NCI-H2029 treated with DMSO at 0.1 percent for 48 hours (cell line): ENCODE measurements at regions not wholly inside any gene's neighbourhood (a gene's known extent, or its start where the extent isn't known, plus 50 kb on each side); places are given as distances from the start of the nearest gene placed in this dataset.
A peak's percentile ranks its signal among the peaks of the same experiment; 100 is the strongest.
"Not testable (repeated sequence)": the region's sequence is repeated elsewhere in the genome, so short reads cannot be mapped to it uniquely, and the experiment has no call there.

Experiments used
- DNase-seq: peaks from one replicate; lab custom pipeline; 2025; lab: John Stamatoyannopoulos, UW

DNA sequence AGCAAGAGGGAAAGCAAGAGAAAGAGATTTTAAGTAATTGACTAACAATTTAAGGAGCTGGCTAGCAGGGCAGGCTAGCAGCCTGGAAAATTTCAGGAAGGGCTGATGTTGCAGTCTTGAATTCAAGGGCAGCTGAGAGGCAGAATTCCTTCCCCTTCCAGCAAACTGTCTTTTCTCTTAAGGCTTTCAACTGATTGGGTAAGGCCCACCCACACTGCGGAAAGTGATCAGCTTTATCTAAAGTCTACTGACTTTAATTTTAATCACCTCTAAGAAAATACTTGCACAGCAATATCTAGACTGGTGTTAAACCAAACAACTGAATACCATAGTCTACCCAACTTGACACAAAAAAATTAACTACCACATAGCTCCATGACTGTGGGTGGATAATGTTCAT lies 303.9 kb downstream of the FZD1 start:
- DNase-seq: no peak

DNA sequence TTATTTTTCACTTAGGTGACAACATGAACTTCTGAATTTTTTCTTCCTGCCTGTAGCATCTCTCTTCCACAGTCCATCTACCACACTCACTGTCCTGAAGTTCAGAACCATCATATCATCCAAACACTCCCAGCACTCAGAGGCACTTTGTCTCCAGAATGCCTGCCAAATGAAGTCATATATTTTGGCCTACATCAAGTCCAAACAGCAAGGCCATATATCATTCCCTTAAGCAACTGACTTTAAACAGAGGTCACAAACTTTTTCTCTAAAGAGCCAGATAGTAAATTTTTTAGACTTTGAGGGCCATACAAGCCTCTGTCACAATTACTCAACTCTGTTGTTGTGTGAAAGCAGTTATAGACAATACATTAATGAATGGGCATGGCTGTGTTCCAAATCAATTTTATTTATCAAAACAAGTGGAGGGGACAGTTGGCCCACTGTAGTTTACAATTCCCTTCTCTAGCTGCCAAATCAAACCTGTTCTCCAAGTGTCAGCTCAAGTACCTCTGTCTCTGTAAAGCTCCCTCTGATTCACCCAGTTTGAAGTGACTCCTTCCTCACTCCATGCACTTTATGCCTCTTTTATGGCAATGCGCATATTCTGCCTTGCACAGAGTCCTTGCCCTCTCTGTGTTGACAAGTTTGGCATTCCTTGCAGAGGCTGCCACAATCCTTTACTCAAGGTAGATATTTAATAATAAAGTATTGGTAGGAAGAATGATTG lies 305.7 kb downstream of the FZD1 start:
- DNase-seq: peak; percentile 95

DNA sequence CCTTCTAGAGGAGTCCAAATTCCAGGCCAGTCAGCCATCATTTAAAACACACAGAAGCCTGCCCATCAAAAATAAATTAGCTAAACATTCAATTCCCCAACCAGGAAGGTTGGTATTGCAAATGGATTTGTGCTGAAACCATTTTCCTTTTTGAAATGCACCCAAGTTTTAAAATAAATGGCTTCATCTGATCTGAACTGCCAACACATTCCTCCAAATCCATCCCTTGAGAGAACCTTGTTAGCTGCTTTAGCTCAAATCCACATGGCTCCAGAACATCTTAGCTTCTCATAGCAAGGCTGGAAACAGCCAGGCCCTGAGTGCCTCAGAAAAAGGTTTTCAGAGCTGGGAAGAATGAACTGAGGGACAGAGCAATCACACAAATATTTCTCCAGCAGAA lies 306.3 kb downstream of the FZD1 start:
- DNase-seq: no peak

DNA sequence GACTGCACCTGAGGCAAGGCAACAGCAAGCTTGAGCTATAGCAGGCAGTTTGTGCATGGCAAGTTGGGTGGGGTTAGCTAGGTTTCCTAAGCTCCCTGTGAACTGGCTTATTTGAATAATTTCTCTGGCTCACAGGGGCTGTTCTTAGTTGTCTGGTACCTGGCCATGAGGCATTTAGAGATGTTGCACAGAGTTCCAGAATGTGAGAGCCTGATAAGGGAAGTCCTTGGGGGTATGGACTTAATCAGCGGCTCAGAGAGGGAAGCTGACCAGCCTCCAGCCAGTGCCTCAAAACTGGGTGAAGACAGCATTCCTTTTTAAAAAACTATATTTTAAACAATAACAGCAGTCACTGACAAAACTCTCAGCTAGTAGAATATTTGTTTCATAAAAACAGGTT lies 307.4 kb downstream of the FZD1 start:
- no peak for DNase-seq

DNA sequence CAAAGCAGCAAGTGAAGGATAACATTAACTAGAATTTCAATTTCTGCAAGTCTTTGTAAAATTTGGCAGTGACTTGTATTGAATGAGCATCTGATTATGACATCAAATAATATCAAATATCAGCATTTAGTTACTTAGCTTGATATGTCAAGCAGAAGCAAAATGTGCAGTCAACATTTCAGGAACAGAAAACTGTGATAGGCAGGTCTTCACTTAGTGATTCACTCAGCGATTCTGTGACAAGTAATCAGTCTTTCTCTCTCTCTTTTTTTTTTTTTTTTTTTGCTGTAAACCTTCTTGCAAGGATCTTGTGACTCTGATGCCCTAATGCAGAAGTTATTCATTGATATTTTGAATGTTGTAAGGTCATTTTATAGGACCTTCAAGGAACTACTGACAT lies 307.1 kb downstream of the MTERF1 start:
- DNase-seq: no peak

DNA sequence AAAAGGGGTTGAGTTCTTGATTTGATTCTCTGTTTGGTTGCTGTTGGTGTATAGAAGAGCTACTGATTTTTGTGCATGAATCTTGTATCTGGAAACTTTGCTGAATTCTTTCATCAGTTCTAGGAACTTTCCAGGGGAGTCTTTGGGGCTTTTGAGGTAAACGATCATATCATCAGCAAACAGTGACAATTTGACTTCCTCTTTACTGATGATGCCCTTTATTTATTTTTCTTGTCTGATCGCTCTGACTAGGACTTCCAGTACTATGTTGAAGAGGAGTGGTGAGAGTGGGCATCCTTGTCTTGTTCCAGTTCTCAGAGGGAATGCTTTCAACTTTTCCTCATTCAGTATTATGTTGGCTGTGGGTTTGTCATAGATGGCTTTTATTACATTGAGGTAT lies 304.0 kb downstream of the MTERF1 start:
- DNase-seq: not testable (repeated sequence)

DNA sequence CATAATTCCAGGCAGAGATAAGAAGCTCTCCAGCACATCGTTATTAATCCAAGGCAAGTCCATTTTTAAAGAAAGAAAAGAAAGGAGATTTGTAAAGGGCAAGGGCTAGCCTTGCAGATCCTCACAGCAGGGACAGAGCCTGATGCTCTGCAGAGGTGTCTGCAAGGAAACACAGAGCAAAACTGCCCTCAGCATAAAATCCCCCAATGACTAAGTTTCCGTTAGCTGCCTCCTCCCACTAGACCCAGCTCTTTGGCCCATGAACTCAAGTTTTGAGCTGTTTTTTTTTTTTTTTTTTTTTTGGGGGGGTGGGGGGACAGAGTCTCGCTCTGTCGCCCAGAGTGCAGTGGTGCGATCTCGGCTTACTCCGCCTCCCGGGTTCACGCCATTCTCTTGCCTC lies 300.7 kb downstream of the MTERF1 start:
- DNase-seq: no peak

DNA sequence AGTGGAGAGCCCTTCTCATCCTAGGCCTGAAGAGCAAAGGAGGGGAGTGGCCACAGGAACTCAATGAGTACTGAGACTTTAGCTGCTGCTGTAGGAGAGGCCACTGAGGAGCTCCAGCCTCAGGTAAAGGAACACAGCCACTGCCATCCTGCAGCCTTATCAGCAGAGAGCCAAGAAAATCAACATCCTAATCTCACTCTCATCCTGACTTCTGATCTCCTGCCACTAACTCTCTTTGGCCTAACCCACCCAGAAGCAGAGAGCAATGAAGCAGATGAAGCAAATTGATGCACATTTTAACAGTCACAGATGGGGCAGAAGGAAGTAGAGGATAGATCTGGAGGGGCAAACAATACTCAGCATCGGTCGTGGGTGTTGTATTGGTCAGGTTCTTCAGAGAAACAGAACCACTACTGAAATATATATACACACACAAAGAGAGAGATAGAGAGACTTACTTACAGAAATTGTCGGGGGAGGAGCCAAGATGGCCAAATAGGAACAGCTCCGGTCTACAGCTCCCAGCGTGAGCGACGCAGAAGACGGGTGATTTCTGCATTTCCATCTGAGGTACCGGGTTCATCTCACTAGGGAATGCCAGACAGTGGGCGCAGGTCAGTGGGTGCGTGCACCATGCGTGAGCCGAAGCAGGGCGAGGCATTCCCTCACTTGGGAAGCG lies 297.6 kb downstream of the MTERF1 start:
- DNase-seq: no peak

DNA sequence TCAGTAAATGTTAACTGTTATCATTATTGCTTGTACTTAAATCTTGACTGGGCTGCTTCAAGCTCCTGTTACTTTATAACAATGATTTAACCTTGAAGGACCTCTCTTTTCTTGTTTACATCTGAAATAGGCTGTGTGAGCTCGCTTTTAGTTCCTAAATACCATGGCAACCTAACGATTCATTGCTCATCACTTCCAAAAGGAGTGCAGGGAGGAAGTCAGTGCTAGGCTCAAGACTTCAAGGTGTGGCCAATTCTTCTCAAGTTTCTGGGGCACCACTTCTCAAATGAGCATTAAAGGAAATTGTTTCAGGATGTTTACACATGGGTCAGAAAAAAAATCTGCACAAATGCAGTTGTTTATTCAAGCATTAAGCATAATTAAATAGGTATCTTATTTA lies 284.2 kb downstream of the MTERF1 start:
- no peak for DNase-seq

DNA sequence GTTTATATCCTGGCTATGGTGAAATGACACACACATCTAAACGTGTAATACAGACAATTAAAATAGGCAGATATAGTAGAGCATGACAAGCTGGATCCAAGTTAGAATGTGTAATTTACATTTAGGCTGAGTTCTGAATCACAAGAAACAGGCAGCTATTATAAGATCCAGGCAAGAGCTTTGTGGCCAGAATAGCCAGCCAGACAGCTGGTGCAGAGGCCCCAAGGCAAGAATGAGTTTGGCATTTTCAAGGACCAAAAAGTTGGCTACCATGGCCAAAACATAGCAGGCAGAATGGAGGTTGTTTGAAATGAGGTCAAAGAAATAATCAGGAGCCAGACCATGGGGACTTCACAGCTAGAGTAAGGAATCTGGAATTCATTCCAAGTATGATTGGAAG lies 281.7 kb downstream of the MTERF1 start:
- DNase-seq: no peak

DNA sequence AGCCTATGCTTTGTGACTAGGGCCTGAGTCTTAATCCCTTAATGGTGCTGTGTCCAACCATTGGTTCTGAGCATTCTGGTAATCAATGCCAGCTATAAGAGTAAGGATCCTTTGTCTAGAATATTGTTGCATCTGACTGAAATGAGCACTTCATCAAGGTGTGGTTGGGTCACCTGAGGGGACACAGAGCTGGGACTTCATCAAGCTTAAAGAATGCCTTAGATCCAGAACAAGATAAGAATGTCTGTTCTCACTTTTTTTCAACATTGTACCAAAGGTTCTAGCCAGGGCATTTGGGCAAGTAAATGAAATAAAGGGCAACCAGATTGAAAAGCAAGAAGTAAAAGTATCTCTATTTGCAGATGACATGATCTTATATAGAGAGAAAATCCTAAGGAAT lies 280.4 kb downstream of the MTERF1 start:
- no peak for DNase-seq

DNA sequence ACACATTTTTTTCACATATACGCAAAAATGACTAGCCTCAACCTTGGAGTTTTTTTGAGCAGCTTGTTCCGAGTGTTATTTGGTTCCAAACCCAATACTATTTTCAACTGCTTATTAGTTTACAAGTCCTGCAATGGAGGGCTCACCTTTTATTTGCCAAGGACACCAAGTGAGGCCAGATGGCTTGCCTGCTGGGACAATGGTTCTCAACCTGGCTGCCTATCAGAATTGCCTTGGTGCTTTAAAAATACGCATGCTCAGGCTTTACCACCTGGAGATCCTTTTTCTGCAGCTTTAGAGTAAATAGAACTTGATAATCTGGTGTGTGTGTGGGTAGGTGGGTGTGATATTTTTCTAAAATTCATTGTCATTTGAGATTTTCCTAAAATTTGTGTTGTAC lies 276.8 kb downstream of the MTERF1 start:
- DNase-seq: no peak

DNA sequence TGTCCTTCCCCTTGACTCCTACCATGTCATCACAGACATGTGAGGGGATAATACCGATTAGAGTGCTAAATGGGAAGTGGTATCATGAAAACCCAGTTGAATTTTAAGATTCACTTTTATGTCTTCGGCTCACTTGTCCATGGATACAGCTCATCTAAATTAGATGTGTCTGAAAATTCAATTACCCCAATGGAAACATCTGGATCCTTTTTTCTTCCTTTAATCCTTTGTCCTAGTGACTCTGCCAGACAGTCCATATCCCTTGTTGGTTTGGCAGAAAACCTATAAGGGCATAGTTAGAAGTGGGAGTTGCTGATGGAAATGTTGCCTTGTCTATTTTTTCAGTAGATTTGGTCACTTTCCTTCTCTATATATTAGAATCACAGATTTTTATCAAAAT lies 271.9 kb downstream of the MTERF1 start:
- no peak for DNase-seq

DNA sequence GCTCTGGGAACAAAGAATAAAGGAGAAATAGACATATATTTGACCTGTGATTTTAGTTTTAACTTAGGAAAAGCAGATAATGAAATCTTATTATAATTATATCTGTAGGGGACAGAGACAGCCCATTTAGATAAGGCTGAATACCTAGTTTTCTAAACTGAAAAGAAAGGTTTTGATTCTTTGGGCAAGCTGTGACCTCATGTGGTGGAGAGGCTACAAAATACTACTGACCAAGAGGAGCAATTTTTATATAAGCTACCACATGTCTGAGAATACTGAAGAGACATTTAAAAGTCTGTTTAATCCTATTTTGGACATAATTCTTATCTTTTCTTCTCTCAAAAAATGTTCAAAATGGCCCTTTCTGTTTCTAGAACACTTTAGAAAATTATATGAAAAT lies 271.0 kb downstream of the MTERF1 start:
- no peak for DNase-seq

DNA sequence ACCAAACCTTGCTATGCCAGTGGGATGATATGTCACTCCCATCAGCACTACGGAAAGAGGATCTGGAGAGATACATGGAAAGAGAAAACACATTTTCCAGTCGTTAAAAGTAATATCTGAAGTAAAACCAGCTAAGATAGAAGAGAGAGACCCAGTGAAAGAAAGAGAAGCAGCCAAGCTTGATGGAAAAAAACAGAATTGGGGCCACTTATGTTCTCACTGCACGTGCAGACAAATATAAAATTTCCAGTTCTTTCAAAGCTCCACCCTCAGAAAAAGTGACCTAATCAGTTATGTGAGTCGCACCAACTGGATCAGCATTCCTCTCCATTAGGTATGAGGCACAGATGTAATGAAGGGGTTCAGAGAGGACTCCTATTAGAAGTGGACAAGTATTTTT lies 266.1 kb downstream of the MTERF1 start:
- no peak for DNase-seq

DNA sequence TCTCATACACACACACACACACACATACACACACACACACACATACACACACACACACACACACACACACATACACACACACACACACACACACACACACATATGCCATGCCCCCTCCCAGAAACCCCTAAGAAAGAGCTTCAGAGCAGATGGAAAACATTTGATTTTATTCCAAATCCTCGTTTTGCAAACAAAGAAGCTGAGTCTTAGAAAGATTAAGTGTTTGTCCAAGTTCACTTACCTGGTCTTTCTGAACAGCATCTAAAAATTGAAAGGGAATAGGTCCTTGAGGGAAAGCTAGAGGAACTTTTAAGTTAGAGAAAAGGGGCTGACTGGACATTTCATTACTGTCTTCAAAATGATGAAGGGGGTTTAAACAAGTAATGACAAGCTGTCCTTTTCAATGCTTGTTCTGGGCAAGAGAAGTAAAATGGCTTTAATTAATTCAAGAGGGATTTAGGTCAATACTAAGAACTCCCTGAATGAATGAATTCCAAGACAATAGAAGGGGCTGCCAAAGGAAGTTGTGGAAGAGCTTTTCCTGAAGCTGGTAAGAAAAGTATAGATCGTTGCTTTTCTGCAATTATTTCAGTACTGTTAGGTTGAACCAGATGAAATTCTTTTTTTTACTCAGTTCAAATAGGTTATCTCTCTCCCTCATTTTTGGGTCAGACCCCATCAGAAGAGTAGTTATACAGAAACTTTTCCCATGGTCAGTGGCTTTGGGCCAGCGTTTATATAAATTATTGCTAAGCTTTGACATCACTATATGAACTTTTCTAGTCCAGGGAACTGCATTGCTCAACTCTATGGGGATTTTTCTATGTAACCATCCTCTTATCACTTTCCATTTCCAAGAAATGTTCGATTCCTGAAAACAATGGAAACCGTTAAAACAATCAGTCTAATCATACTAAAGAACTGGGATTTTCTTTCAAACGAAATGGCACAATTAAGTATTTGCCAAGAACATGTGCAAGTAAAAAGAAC lies 261.4 kb downstream of the MTERF1 start:
- DNase-seq: no peak

DNA sequence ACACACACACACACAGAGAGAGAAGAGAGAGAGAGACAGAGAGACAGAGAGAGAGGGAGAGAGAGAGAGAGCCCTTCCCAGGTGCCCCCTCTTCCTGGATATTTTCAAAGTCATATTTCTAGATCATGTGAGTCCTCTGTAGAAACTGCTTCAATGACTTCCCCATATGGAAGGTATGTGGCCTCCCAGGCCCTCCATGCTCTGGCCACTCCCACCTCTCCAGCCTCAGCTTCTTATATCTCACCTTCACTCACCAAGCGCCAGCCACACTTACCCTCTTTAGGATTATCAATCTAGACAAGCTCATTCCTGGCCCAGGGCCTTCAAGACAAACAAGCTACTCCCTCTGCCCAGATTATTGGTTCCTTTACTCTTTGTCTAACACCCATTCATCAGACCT lies 259.7 kb downstream of the MTERF1 start:
- DNase-seq: peak; percentile 53

DNA sequence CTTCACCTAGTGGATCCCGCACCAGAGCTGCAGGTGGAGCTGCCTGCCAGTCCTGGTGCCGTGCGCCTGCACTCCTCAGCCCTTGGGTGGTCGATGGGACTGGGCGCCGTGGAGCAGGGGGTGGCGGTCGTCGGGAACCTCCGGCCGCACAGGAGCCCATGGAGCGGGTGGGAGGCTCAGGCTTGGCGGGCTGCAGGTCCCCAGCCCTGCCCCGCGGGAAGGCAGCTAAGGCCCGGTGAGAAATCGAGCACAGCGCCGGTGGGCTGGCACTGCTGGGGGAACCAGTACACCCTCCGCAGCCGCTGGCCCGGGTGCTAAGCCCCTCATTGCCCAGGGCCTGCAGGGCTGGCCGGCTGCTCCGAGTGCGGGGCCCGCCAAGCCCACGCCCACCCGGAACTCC lies 253.2 kb downstream of the MTERF1 start:
- not testable (repeated sequence) for DNase-seq

DNA sequence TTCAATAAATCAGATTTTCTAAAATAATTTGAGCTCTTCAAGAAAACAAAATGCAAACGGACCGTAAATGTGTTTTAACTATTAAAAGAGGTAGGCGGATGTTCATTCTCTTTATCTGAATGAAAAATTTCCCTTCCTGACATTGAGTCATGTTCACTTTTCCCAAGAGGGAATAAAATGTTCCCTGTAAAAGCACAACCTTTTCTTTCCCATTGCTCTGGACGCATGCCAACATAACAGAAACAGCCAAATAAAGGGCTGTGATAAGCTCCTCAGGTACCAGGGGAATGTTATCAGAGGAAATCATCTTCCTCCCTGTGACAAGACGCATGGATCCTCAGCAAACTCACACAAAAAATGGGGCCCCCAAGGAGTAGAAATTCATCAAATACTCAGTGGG lies 251.8 kb downstream of the MTERF1 start:
- DNase-seq: peak; percentile 18

DNA sequence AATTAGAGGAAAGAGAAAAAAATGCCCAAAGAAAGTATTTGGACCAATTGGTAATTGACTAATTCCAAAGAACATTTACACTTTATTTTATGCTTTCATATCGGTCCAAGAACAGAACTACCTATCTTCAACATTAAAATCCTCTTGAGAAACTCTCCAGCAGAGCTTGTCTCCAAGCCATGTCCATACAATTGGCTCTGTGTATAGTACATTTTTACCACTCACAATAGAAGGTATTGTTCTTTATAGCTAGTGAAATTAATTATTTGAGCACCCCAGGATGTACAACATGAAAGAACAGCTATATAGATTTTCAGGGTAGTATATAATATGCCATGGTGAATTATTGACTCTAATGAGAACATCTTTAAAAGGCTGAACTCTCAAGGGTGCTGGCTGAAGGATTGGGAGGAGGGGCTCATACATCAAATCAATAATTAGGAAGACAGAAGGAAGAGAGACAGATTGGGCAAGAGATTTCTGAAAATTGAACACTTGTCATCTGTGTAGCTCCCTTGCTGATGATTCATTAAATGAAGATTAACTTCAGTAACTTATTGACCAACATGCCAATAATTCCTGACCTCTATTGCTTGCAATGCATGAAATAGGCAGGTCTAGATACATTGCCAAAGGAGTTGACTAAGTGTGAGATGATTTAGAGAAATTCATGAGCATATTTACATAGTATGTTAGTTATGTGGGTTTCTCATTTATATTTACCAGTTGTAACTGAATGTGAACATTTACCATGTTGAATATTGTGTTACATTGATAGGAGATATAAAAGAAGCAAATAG lies 249.7 kb downstream of the MTERF1 start:
- no peak for DNase-seq

DNA sequence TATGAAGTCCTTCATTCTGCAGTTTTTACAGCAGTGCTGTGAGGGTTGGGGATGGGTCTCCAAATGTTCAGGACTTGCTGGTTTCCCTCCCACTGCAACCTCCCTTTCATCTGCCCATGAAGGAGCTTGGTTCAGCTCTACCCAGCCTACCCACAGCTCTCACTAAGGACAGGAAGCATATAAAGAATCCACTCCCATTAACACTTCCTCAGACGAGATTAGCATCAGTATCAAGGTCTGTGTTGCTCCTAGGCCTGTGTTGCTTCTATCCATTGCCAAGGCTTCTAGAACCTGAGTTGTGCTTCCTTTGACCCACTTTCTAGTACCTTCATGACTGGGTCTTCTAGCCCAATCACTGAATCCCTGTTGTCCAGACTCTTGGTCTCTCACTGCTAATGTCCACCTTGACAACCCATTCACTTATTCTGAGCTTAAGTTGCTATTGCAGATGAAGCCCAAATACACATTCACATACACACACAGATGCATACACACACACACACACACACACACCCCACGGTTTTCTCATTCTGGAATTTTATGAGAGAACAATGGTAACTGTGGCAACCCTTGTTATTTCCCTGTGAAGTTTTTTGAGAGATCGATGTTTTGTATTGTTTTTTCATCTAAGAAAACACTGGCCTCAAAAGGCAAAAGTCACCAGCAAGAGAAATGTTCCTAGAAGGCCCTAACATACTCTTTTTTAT lies 248.1 kb downstream of the MTERF1 start:
- no peak for DNase-seq
